ENCODE measurements at regions not wholly inside any gene's neighbourhood (a gene's known extent, or its start where the extent isn't known, plus 50 kb on each side); places are given as distances from the start of the nearest gene placed in this dataset.
"Not testable (repeated sequence)": the region's sequence is repeated elsewhere in the genome, so short reads cannot be mapped to it uniquely, and the experiment has no call there.

GRCh38 chr3:152100491-152101132, 168.1 kb upstream of the MBNL1 start:
- no peak for DNase-seq (ENCODE audit: low read depth)

- DNase-seq (ENCODE audit: low read depth), result no peak
Measured at GRCh38 chr3:152102410-152102809, 166.3 kb upstream of the MBNL1 start.

DNA sequence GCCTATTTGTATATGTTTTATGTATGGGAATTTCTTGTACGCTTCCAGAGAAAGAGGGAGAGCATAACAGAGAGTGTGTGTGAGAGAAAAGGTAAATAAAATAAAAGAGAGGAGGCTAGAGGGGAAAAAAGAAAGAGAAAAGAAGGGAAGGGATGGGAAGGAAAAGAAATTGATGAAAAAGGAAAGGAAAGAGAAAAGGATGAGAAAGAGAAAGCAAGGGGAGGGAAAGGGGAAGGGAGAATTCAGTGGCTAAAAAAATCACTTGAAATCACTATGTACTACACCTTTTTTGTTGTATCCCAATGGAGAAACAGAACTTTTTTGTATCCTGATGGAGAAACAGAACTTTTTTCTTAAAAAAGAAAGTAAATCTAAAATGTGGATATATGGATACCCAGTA, 165.5 kb upstream of the MBNL1 start:
- no peak for DNase-seq (ENCODE audit: low read depth)

GRCh38 chr3:152104847-152105415, 163.8 kb upstream of the MBNL1 start:
- DNase-seq (ENCODE audit: low read depth), result no peak

GRCh38 chr3:152105446-152105845, 163.3 kb upstream of the MBNL1 start:
- no peak for DNase-seq (ENCODE audit: low read depth)

GRCh38 chr3:152109038-152109437, 159.7 kb upstream of the MBNL1 start:
- DNase-seq (ENCODE audit: low read depth), result no peak

GRCh38 chr3:152113413-152113812, 155.3 kb upstream of the MBNL1 start:
- no peak for DNase-seq (ENCODE audit: low read depth)

DNA sequence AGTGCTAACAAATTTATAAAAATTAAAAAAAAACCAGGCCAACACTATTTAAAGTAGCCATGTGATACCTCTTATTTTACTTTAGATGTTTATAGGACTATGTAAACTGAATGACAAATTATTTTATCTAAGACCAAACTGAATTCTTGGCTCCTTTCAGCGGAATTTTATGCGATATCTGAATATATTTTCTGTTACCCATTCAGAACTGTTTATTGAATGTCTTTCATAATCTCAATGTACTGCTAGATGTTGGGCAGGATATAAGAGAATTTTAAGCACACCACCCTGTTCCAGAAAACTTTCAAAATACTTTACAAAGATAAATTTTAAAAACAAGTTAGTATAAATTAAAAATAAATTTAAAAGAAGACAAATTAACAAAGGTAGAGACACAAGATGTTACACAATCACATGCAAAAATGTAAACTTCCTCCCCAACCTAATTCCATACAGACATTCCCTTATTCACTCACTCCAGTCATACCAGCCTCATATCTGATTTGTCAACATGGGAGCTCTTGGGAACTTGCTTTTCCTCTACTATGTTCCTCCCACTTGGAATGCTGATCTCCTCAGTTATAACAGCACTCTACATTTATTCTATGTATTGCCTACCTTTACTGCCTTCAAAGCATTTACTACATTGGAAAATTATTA, 154.6 kb upstream of the MBNL1 start:
- no peak for DNase-seq (ENCODE audit: low read depth)

DNA sequence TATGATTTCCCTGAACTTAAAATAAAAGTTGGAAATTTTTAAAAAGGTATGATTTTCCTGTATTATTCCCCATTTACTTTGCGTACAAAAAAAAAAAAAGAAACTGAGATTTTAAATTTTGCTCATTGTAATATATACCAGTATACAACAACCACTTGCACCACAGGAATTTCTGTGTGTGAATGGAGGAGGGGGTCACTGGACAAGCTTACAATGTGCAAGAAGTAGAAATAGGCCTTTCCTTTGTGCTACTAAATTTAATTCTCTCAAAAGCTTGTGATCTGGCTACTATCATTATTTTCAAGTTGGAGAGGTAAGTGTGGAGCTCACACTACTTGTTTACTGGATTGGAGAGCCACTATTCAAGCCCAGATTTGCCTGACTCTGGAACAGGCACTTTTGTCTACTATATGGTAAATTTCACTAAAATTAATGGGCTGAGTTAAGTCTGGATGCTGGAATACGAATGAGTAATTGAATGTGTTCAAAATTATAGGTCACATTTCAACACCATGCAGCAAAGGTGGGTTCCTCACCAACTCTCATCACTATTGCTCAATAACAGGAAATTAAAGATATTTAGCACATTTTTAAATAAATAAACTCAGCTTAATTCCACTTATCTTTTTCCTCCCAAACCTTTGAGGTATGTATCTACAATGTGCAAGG, 148.0 kb upstream of the MBNL1 start:
- DNase-seq (ENCODE audit: low read depth), result no peak

GRCh38 chr3:152121270-152121636, 147.5 kb upstream of the MBNL1 start:
- DNase-seq (ENCODE audit: low read depth), result peak; percentile 65

DNA sequence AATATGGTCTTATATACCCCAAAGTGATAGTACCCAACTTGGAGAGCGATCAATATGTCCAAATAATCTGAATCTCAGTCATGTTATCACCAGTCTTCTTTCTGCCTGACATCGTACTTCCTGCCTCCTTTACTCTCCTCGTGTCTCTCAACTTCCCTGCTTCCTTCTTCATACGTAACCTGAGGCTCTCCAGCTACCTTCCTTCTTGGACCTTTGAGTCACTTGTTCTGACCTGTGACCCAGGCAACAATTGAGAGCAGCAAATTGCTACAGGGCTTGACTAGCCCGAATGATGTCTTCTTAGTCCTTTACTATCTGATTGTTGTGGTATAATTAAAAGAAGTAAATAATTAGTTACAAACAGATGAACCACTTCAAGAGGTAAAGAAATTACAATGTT, 145.9 kb upstream of the MBNL1 start:
- DNase-seq (ENCODE audit: low read depth), result no peak

DNA sequence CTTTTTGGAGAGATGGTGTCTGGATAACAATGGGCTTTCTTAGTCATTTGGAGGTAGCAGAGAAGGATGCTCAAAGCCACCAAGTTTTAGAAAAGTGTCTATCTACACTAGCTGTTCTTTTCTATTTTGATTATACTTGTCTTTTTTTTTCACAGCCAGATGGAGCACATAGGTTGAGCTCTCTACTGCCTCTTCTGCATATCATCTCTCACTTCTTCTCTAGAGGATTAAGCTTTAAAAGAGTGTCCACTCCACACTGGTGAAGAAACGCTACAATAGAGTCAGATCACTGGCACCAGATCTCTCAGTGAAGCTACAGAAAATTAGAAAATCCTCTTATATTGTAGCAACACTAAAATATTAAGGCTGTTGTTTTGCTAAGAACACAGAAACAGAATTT, 145.3 kb upstream of the MBNL1 start:
- no peak for DNase-seq (ENCODE audit: low read depth)

DNA sequence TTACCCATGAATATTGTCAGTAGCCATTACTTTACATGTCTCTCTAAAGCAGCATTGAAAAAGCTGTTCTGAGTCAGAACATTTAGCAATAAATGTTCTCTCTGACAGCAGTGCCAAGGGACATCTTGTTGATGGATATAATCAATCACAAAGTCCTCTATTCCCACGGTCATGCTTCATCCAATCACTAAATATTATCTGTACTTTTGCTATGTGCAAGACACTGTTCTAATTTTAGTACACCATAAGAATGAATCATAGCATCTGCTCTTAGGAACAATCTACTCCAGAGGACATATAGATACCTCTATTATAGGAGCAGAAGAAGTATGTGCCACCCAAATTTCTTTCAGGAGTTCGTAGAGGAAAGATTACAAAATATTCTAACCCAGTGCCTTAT, 142.5 kb upstream of the MBNL1 start:
- peak; percentile 12 for DNase-seq (ENCODE audit: low read depth)

DNA sequence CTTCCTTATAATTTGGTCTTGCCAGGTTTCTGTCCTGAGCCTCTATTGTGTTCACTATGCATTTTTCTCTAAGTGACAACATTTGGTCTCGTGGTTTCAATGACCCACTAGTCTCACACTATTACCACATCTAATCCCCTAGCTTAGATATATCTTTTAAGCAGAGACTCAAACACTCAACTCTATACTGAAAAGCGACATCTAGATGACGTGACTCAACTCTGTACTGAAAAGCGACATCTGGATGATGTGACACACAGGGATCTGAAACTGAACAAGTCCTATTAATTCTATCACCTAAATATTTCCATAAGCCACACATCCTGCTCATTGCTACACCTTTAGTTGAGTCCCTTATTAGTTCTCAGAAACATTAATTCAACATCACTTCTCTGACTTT, 141.7 kb upstream of the MBNL1 start:
- DNase-seq (ENCODE audit: low read depth), result no peak

- DNase-seq (ENCODE audit: low read depth), result peak; percentile 10
Measured at GRCh38 chr3:152128356-152128755, 140.4 kb upstream of the MBNL1 start.

DNA sequence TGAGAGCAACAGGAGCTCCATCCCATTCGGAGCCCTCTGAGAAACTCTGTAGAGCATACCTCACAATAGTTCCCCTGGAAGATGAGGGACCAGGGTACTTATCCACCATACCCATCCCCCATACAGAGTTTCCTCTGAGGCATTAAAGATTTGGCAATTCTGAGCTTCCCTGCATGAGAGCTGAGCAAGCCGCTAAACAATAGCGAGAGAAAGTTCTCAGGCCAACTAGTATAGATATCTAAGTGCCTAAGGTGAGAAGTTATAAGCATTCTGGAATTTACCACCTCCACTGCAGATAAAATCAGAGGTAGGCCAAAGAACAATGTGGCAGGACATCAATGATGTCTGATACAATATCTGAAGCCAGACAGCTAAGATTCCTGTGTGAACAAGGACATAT, 129.1 kb upstream of the MBNL1 start:
- DNase-seq (ENCODE audit: low read depth), result no peak

GRCh38 chr3:152146461-152146860, 122.3 kb upstream of the MBNL1 start:
- DNase-seq (ENCODE audit: low read depth), result no peak

DNA sequence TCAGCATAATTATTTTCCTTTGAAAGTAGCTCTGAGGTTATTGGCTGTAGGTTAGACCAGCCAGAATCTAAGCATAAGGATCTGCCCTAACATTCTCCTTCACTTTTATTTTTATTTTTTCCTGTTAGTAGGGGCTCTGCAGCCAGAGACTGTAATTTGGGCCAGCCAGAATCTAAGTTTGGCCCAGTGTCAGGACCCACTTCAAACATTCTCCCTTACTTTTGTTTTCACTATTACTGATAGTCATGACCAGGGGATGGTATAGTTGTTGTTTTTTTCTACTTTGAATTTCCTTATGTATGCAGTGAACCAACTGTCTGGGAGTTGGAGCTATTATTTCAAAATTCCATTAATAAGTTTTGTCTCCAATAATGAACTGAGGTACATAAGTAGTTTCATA, 121.0 kb upstream of the MBNL1 start:
- no peak for DNase-seq (ENCODE audit: low read depth)

DNA sequence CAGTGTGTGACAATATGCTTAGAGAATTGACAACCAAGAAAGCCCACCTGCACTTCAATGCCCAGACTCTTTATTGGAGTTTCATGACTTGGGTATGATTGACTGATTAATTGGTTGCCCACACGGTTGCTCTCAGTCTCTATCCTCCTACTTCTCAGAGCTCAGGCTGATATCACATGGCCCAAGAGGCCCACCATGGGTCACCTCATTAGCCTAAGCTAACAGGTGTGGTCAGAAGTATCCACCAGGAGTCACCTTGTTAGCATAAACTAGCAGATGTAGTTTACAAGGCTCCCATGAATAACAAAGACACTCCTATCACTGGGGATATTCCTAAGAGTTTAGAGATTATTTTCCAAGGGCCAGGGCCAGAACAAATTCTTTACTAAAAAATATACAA, 120.2 kb upstream of the MBNL1 start:
- no peak for DNase-seq (ENCODE audit: low read depth)

DNA sequence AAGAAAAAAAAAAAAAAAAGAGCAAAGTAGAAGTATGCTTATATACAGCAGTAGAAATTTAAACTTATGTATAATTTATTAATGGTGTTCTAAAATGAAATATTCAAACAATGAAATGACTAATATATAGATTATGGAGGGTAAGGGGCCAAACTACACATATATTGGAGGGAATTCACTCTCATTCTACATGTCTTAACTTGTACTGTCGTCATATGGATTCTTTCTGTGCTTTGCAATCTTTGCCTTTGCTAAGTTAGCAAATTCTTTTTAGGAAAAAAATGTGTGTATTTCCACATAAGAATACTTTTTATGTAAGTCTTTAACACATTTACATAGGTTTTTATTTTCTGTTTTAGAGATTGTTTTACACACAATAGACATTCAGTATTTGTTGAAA, 118.9 kb upstream of the MBNL1 start:
- DNase-seq (ENCODE audit: low read depth), result no peak

- no peak for DNase-seq (ENCODE audit: low read depth)
Measured at GRCh38 chr3:152151216-152151876, 117.4 kb upstream of the MBNL1 start.

DNA sequence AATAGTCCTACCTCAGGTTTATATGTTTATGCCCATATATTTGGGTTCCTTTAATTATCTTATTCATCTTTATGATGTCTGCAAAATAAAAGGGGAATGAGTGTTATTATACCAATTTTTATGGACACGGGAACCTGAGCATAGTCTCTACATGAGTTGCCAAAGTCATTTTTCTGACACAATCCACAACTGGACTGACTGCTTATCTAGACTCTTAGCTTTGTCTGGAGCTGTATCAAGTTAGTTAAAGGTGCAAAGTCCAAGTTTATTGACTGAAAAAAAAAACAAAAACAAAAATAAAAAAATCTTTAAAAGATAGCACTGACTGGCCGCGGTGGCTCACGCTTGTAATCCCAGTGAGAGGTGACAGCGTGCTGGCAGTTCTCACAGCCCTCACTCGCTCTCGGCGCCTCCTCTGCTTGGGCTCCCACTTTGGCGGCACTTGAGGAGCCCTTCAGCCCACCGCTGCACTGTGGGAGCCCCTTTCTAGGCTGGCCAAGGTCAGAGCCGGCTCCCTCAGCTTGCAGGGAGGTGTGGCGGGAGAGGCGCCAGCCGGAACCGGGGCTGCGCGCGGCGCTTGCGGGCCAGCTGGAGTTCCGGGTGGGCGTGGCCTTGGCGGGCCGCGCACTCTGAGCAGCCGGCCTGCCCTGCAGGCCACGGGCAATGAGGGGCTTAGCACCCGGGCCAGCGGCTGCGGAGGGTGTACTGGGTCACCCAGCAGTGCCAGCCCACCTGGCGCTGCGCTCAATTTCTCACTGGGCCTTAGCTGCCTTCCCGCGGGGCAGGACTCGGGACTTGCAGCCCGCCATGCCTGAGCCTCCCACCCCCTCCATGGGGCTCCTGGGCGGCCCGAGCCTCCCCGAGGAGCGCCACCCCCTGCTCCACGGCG, 116.6 kb upstream of the MBNL1 start:
- DNase-seq (ENCODE audit: low read depth), result not testable (repeated sequence)

Measured in GM04504 (cell line).